H1 (cell line): ENCODE measurements at regions not wholly inside any gene's neighbourhood (a gene's known extent, or its start where the extent isn't known, plus 50 kb on each side); places are given as distances from the start of the nearest gene placed in this dataset.

Experiments
- JUN ChIP-seq: IDR thresholded peaks from 2 replicates; pipeline ENCODE4 v1.6.1; 2011; ENCODE audit warnings: low read depth, mild to moderate bottlenecking, improper control_type of control experiment, low read length
- KDM5A ChIP-seq: fragments of 200-600 bp; IDR thresholded peaks from 2 replicates; pipeline ENCODE4 v1.7.1; 2012; ENCODE audit warnings: mild to moderate bottlenecking, low read length, inconsistent platforms, mixed read lengths
- RNF2 ChIP-seq: fragments of 200-900, 300-1000 bp; sonication (generic); IDR thresholded peaks from 2 replicates; pipeline ENCODE4 v1.7.1; 2016; ENCODE audit warnings: borderline replicate concordance, low read depth, mild to moderate bottlenecking, antibody characterized with exemption, low read length; ENCODE audit not compliant: poor library complexity, severe bottlenecking; ENCODE audit errors: missing control alignments
- SAP30 ChIP-seq: fragments of 300-600 bp; sonication (generic); IDR thresholded peaks from 2 replicates; pipeline ENCODE4 v1.7.1; 2012; ENCODE audit warnings: low read length, moderate library complexity, mild to moderate bottlenecking, inconsistent platforms; ENCODE audit not compliant: insufficient read depth, insufficient replicate concordance

GRCh38 chr10:1850971-1851527 lies 113.7 kb upstream of the ADARB2 start (continued):
- TF ChIP-seq KDM5A, result no peak
- TF ChIP-seq RNF2, result no peak
- no peak for TF ChIP-seq SAP30
- no peak for TF ChIP-seq JUN
